Cardiac fibroblast (primary cell): ENCODE measurements at regions not wholly inside any gene's neighbourhood (a gene's known extent, or its start where the extent isn't known, plus 50 kb on each side); places are given as distances from the start of the nearest gene placed in this dataset.

Experiments
- DNase-seq, 2 donors: peaks; one replicate each; pipeline versions ENCODE4 v3.0.0 to v3.0.0-alpha.2; 2010; ENCODE audit warnings: low read depth in 2 of 2
- H3K4me3 ChIP-seq, 2 donors: replicated peaks in 1 of 2; 1 replicate in 1 of 2; 2 replicates in 1 of 2; pipeline ENCODE4 v1.5.1; 2011; ENCODE audit warnings: low read depth in 2 of 2, low read length in 2 of 2, mild to moderate bottlenecking in 2 of 2, moderate library complexity in 1 of 2
- CTCF ChIP-seq: IDR thresholded peaks from one replicate; pipeline ENCODE4 v1.5.1; 2011; ENCODE audit warnings: low read depth, mild to moderate bottlenecking, low read length, inconsistent platforms

- no peak overlapping the region for H3K4me3 ChIP-seq
- no peak for TF ChIP-seq CTCF
- no peak for DNase-seq
Observed at GRCh38 chr7:111676167-111676566, 113.9 kb upstream of the IMMP2L start.

- no peak for DNase-seq
- no peak for TF ChIP-seq CTCF
- no peak overlapping the region for H3K4me3 ChIP-seq
Observed at GRCh38 chr7:111672901-111673300, 110.6 kb upstream of the IMMP2L start.

GRCh38 chr7:111671927-111672326 is 109.6 kb upstream of the IMMP2L start:
- H3K4me3 ChIP-seq = no peak overlapping the region
- no peak for DNase-seq
- no peak for TF ChIP-seq CTCF

DNA sequence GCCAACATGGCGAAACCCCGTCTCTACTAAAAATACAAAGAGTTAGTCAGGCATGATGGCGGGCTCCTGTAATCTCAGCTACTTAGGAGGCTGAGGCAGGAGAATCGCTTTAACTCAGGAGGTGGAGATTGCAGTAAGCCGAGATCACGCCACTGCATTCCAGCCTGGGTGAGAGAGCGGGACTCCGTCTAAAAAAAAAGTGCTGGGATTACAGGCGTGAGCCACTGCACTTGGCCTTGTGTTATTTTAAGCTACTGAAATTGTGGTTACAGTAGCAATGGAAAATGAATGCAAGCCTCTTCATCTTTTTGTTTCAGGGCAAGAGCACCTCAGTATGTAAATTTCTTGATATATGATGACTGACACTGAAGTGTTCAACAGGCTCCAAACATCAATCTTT is 106.4 kb upstream of the IMMP2L start:
- no peak for DNase-seq
- no peak for TF ChIP-seq CTCF
- H3K4me3 ChIP-seq = no peak overlapping the region

DNA sequence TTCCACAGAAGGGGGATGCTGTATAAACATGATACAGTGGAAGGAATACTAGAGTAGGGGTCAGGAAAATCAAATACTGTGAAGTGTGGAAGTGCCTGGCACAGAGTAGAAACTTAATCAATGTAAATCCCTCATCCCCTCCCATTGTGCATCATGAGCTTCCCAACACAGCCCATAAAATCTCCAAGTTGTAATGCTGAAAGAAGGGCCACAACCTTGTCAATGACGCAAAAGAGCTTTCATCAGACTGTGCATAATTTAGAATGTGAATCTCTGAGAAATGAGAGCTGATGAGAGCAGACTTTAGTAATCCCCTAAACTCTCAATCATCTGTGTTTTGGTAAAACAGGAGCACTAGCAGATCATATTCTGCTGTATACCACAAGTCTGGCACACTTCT is 105.2 kb upstream of the IMMP2L start:
- TF ChIP-seq CTCF = no peak
- no peak for DNase-seq
- no peak overlapping the region for H3K4me3 ChIP-seq

GRCh38 chr7:111666260-111666659 is 104.0 kb upstream of the IMMP2L start:
- TF ChIP-seq CTCF = no peak
- DNase-seq = no peak
- no peak overlapping the region for H3K4me3 ChIP-seq

DNA sequence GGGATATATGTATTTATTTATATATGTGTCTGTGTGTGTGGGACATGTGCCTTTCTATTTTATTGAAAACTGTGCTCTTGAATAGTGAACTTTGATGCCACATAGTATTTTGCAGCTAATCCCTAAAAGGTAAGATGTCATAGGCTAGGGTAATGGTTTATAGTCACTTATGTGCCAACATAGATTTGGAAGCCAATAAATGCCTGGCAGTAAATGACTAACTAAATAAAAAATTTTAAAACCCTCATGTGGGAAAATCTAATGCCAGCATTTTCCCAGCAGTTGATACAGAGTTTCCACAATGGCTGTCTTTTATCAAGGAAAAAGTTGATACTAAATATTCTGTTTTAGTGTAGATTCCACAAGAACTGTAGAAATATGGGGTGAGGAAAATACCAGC is 101.5 kb upstream of the IMMP2L start:
- no peak for TF ChIP-seq CTCF
- no peak for DNase-seq
- no peak overlapping the region for H3K4me3 ChIP-seq
